ENCODE measurements at regions not wholly inside any gene's neighbourhood (a gene's known extent, or its start where the extent isn't known, plus 50 kb on each side); places are given as distances from the start of the nearest gene placed in this dataset.
"Not testable (repeated sequence)": the region's sequence is repeated elsewhere in the genome, so short reads cannot be mapped to it uniquely, and the experiment has no call there.

GRCh38 chr21:15669247-15669646 is 60.5 kb upstream of the USP25 start:
- no peak for ATAC-seq (ENCODE audit: low read depth)
- H3K4me1 Mint-ChIP-seq, result no peaks in the 10 kb centered on the region
- ChIA-PET CTCF (no interaction called here), POLR2A (no interaction called here)
- H3K9me3 Mint-ChIP-seq, result no peaks in the 10 kb centered on the region
- H3K36me3 Mint-ChIP-seq (ENCODE audit: low read depth), result no peaks in the 10 kb centered on the region
- no peak overlapping the region for H3K27ac Mint-ChIP-seq
- DNase-seq, result no peak
- intact Hi-C loops (cut with micrococcal nuclease), result no loop called here
- TF ChIP-seq CTCF (IDR thresholded peaks at IDR 0.05), result no peak
- H3K27me3 Mint-ChIP-seq, result no peaks in the 10 kb centered on the region
- no peak overlapping the region for H3K4me3 Mint-ChIP-seq

- no peak for TF ChIP-seq CTCF (IDR thresholded peaks at IDR 0.05)
- ChIA-PET POLR2A (no interaction called here), CTCF (no interaction called here)
- ATAC-seq (ENCODE audit: low read depth) (no peak), DNase-seq (no peak)
- Mint-ChIP-seq H3K27me3 (no peaks in the 10 kb centered on the region), H3K9me3 (no peaks in the 10 kb centered on the region), H3K27ac (no peak overlapping the region), H3K36me3 (ENCODE audit: low read depth) (no peaks in the 10 kb centered on the region), H3K4me3 (no peak overlapping the region), H3K4me1 (no peaks in the 10 kb centered on the region)
- intact Hi-C loops (cut with micrococcal nuclease), result no loop called here
These were observed 58.6 kb upstream of the USP25 start for GRCh38 chr21:15671188-15671587.

- H3K27ac Mint-ChIP-seq; H3K27me3 Mint-ChIP-seq; POLR2A ChIA-PET; H3K4me1 Mint-ChIP-seq; H3K4me3 Mint-ChIP-seq; H3K9me3 Mint-ChIP-seq; ATAC-seq (ENCODE audit: low read depth); intact Hi-C loops (cut with micrococcal nuclease); H3K36me3 Mint-ChIP-seq (ENCODE audit: low read depth); CTCF ChIA-PET; DNase-seq: not testable (repeated sequence)
These were observed 57.2 kb upstream of the USP25 start for GRCh38 chr21:15672578-15672977.

- no peaks in the 10 kb centered on the region for H3K4me1 Mint-ChIP-seq
- TF ChIP-seq CTCF (IDR thresholded peaks at IDR 0.05), result no peak
- DNase-seq (no peak), ATAC-seq (ENCODE audit: low read depth) (no peak)
- POLR2A ChIA-PET, result no interaction called here
- intact Hi-C loops (cut with micrococcal nuclease), result no loop called here
- peaks cover 5% of the 10 kb centered on the region for H3K27me3 Mint-ChIP-seq
- no peak overlapping the region for H3K27ac Mint-ChIP-seq
- no peaks in the 10 kb centered on the region for H3K36me3 Mint-ChIP-seq (ENCODE audit: low read depth)
- no peak overlapping the region for H3K4me3 Mint-ChIP-seq
- CTCF ChIA-PET, result no interaction called here
- no peaks in the 10 kb centered on the region for H3K9me3 Mint-ChIP-seq
These were observed 52.8 kb upstream of the USP25 start for GRCh38 chr21:15676935-15677334.

GRCh38 chr21:15679630-15680029 is 50.2 kb upstream of the USP25 start:
- no peak for ATAC-seq (ENCODE audit: low read depth)
- Mint-ChIP-seq H3K4me1 (no peaks in the 10 kb centered on the region), H3K4me3 (no peak overlapping the region), H3K9me3 (no peaks in the 10 kb centered on the region), H3K27me3 (peaks cover 5% of the 10 kb centered on the region), H3K36me3 (ENCODE audit: low read depth) (no peaks in the 10 kb centered on the region), H3K27ac (no peak overlapping the region)
- CTCF ChIA-PET, result no interaction called here
- TF ChIP-seq CTCF (IDR thresholded peaks at IDR 0.05), result no peak
- intact Hi-C loops (cut with micrococcal nuclease), result no loop called here
- no peak for DNase-seq
- POLR2A ChIA-PET, result no interaction called here

Data from activated B cell treated with CpG ODN at 0.5 μM for 24 hours (primary cell).